ENCODE measurements at regions not wholly inside any gene's neighbourhood (a gene's known extent, or its start where the extent isn't known, plus 50 kb on each side); places are given as distances from the start of the nearest gene placed in this dataset.

GRCh38 chr6:84625506-84625905 is 138.9 kb downstream of the TBX18 start:
- Histone ChIP-seq H3K4me3 (ENCODE audit: extremely low read depth in 1 of 4, insufficient read depth in 2 of 4, low read depth in 3 of 4, low read length in 4 of 4) (no peak overlapping the region), H2BK120ac (replicated peaks; ENCODE audit: low read depth, low read length) (no peak overlapping the region), H4K20me1 (replicated peaks in 1 of 2; ENCODE audit: control insufficient read depth in 1 of 2, insufficient read depth in 2 of 2, low read length in 2 of 2) (no peaks in the 10 kb centered on the region), H2BK12ac (ENCODE audit: low read depth, low read length) (no peak overlapping the region), H3K27ac (ENCODE audit: low read depth, low read length) (no peak overlapping the region), H3K14ac (ENCODE audit: insufficient read length) (no peak overlapping the region), H3K23me2 (ENCODE audit: low read depth, low read length) (no peaks in the 10 kb centered on the region), H3K27me3 (replicated peaks in 1 of 4; ENCODE audit: control insufficient read depth in 3 of 4, extremely low read depth in 1 of 4, insufficient read depth in 3 of 4, low read length in 3 of 4) (no peaks in the 10 kb centered on the region), H3K56ac (replicated peaks; ENCODE audit: insufficient read length, low read depth, low read length) (no peak overlapping the region), H3K9ac (replicated peaks in 1 of 4; ENCODE audit: extremely low read depth in 1 of 4, low read depth in 3 of 4, low read length in 3 of 4) (no peak overlapping the region), H2BK20ac (ENCODE audit: low read length) (no peak overlapping the region), H2AFZ (ENCODE audit: low read length) (0 out of 2 replicates have a peak overlapping the region, but pooled peaks have one; percentile 32), H2BK5ac (ENCODE audit: low read depth, low read length) (no peak overlapping the region), H3K4me2 (ENCODE audit: insufficient read depth in 1 of 2, low read depth in 2 of 2, low read length in 2 of 2) (no peak overlapping the region), H3K4me1 (replicated peaks in 1 of 4; ENCODE audit: control insufficient read depth in 3 of 4, insufficient read depth in 4 of 4, low read length in 3 of 4) (no peaks in the 10 kb centered on the region; a peak in 1 of 7 replicates), H4K5ac (ENCODE audit: insufficient read length, low read depth, low read length) (no peak overlapping the region), H3K4ac (replicated peaks; ENCODE audit: insufficient read length, low read depth, low read length) (no peak overlapping the region), H4K8ac (ENCODE audit: extremely low read depth, insufficient read depth, low read length) (no peak overlapping the region), H3K79me1 (ENCODE audit: low read depth, low read length) (no peaks in the 10 kb centered on the region; the same call in 1 of the 2 replicates), H3K79me2 (ENCODE audit: control insufficient read depth in 1 of 2, insufficient read depth in 2 of 2, low read length in 2 of 2) (no peaks in the 10 kb centered on the region), H3K23ac (ENCODE audit: insufficient read length) (no peak overlapping the region), H3K9me3 (ENCODE audit: insufficient read depth in 2 of 2, low read depth in 1 of 2, low read length in 1 of 2) (no peaks in the 10 kb centered on the region), H2AK5ac (ENCODE audit: low read depth, low read length) (no peak overlapping the region), H4K91ac (replicated peaks; ENCODE audit: insufficient read length, low read length) (no peak overlapping the region), H2BK15ac (ENCODE audit: low read length) (no peak overlapping the region), H3K36me3 (ENCODE audit: control insufficient read depth in 2 of 4, insufficient read depth in 4 of 4, low read length in 3 of 4) (no peaks in the 10 kb centered on the region), H3K18ac (ENCODE audit: extremely low read depth, low read length) (no peak overlapping the region)
- FAIRE-seq (no peak), DNase-seq (ENCODE audit: low read depth in 1 of 2, low spot score in 2 of 2) (no peak)
- CTCF ChIA-PET (ENCODE audit: partially characterized antibody): interaction anchor here (1.0 kb wide), 1 partner anchor 62 kb away, joined by 3 read pairs; no protein-coding TSS in a partner anchor
- POLR2A ChIA-PET (ENCODE audit: partially characterized antibody): no interaction called here
- TF ChIP-seq BRCA1 (IDR thresholded peaks at IDR 0.05; ENCODE audit: low read depth, low read length) (no peak), TAF1 (IDR thresholded peaks at IDR 0.05; ENCODE audit: low read depth, low read length) (no peak), JUND (IDR thresholded peaks at IDR 0.05; ENCODE audit: low read length) (no peak), PHF8 (conservative IDR thresholded peaks at IDR 0.05; ENCODE audit: low read depth, low read length) (no peak), BCL11A (IDR thresholded peaks at IDR 0.05; ENCODE audit: low read depth in 2 of 2, low read length in 2 of 2) (no peak), POLR2A (IDR thresholded peaks at IDR 0.05; ENCODE audit: control extremely low read depth in 1 of 2, low read depth in 2 of 2, low read length in 2 of 2) (no peak), CBX5 (IDR thresholded peaks at IDR 0.05; ENCODE audit: low read depth, low read length) (no peak), CHD1 (IDR thresholded peaks at IDR 0.05; ENCODE audit: low read depth, low read length) (no peak), CBX8 (IDR thresholded peaks at IDR 0.05; ENCODE audit: borderline replicate concordance, low read depth, low read length) (no peak), POU5F1 (IDR thresholded peaks at IDR 0.05; ENCODE audit: low read depth, low read length) (no peak)

Measured in H1 (cell line).